Hematopoietic multipotent progenitor cell treated with erythropoietin and hydrocortisone succinate and interleukin-3 and kit ligand, for 15 days (in vitro differentiated cells): ENCODE measurements at regions not wholly inside any gene's neighbourhood (a gene's known extent, or its start where the extent isn't known, plus 50 kb on each side); places are given as distances from the start of the nearest gene placed in this dataset.
A peak's percentile ranks its signal among the peaks of the same experiment; 100 is the strongest.

ENCODE experiments used
- DNase-seq: peaks from one replicate; pipeline ENCODE4 v3.0.0-alpha.2; 2015; ENCODE audit warnings: low spot score

DNA sequence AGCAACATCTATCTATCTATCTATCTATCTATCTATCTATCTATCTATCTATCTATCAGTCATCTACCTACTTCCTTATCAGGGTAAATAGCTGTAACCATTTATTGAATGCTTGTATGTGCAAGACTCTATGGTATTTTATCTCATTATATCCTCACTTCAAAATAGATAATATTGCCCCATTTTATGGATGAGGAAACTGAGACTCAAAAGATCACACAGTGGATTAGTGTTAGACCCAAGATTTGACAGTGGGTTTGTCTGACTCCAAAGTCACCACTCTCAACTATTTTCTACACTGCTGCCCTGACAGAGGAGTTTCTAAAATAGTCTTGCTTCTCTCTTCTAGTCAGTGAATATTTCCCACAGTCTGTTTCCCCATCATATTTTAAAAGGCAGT is 94.3 kb upstream of the NR3C1 start:
- DNase-seq: no peak

DNA sequence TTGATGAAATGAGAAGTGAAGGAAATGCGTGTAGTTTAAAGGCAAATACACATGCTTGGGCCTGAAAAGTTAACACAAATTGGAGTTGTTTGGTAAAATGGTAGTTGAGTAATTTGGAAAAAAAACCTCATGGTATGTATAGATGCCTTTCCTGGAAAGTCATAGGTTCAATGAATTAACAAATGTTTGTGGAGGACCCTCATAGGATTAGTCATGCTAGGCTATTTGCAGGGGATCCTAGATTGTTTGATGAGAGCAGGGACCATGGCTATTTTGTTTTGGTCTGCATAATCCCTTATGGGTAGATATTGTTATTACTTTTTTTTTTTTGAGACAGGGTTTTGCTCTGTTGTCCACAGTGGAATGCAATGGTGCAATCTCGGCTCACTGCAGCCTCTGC is 93.5 kb upstream of the NR3C1 start:
- no peak for DNase-seq

DNA sequence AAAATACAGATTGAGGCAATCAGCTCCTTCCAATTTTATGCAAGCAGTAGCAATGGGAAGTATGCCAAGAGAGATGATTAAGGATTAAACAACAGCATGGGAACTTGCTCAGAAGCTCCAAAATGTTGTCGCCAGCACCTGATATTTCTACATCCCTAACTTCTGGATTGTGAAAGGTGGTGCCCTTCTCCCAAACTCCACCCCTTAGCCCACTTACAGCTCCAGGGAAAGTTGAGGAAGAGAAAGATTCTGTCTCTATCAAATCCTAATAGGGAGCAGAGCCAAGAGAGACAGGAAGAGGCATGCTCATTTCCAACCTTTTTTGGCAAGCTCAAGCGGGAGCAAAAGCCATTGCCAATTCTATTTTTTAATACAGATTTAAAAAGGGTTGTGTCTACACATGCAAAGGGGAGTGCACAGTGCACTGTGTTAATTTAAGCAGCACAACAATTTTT is 92.4 kb upstream of the NR3C1 start:
- peak; percentile 23 for DNase-seq

DNA sequence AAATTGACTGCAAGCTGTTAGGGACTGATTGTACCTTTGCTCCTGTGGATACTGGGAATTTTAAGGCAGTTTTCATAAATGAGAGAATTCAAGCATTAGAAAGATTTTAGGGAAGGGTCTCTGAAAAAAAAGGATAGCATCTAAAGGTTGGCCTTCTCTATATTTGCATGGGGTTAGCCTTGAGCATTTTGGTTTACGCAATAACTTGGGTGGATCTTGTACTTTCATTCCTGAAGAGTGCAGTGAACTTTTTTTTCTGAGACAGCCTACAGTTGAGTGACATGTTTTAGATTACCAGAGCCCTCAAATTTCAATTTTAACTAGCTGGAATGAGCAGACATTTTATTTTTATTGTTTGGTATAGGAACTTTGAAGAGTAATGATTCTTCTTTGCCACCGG is 91.6 kb upstream of the NR3C1 start:
- DNase-seq: no peak

DNA sequence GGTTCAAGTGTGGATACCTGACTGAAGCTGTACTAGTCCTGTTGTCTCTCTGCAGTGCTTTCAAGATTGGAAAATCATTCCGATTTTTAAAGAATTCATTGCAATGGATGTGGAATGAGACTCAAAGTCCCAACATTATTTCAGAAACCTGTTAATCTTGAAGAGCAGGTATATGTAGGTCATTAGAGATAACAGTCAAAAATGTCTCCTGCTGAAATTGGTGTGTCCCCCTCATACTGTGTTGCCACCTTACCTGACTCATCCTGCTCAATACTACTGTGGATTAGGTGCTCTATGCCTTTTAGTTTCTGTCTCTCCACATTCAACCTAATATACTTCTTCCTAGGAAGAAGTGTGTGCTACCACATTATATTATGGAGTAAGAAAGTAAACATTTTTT is 91.1 kb upstream of the NR3C1 start:
- DNase-seq: no peak

DNA sequence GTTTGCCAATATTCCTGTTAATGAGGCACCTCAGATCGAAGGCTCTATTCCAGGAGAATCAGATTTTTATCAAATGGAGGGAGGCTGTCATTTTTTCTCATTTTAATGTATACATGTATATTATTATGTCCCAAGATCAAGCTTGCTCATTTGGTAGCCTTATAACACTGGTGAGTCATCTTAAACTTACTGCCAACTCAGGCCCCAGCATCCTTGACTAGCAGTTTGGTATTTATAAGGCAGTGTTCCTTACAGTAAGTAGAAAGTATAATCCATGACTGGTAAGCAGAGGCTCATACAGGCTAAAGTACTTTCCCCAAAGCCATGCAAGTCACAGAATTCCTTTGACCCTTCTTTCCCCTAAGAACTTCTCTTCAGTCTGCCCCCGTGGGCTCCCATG is 90.7 kb upstream of the NR3C1 start:
- no peak for DNase-seq

DNA sequence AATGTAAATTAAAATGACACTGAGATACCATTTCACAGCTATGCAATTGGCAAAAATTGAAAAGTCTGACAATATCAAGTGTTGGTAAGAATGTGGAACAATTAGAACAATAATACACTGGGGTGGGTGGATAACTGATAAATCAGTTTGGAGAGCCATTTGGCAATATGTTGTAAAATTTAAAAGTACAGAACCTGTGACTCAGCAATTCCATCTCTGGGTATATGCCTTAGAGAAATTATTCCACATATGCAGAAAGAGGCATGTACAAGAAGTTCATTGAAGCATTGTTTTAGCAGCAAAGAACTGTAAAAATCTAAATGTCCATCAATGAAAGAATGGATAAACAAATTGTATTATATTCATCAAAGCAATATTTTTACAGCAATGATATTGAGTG is 89.3 kb upstream of the NR3C1 start:
- no peak for DNase-seq

DNA sequence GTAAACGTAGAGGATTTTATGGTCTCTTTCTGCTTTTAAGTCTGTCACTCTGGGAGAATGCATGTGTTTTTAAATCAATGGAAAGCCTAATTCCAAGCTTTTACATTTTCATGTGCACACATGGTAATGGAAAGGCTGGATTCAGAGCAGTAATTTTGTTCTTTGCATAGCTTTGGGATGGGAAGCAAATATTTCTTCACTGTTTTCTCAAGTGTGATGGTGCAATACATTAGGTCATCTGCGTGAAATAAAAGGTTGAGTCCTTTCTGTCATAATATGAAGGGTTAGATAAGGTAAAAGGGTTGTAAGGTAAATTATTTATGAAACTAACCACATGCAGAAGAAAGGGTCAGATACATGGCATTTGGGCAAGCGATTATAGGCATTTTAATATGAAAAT is 88.2 kb upstream of the NR3C1 start:
- DNase-seq: no peak

DNA sequence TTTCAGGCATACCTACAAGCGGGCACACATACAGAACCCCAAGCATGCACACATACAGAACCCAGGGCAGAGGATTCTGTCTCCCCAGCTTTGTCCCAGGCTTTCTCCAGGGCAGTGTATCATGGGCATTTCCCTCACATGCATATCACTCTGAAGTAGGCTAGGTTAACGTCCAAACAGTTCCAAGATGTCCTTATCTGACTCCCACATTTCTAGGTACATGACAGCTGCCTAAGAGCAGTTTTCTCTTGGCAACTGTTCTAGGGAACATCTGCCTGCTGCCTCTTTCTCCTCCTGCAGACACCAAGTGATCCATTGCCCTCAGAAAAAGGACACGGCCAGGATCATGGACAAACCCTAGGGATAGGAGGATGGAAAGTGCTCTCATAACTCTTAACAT is 84.9 kb upstream of the NR3C1 start:
- no peak for DNase-seq

DNA sequence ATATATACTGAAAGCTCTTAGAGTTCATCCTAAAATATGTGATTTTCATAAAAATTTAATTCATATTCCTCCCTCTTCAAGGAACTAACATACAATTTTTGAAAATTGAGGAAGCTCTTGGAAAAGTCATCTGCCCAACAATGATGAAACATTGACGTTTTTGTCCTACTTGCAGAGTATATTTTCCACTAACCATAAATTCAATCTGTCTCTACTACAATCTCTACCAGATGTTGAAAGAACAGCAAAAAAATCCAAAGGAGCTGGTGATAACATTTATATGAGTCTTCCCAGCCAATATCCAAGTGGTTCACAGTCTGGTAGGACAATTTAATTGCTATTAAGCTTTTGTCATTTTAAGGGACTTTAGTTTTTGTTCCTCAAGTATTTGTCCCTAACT is 81.1 kb upstream of the NR3C1 start:
- no peak for DNase-seq

DNA sequence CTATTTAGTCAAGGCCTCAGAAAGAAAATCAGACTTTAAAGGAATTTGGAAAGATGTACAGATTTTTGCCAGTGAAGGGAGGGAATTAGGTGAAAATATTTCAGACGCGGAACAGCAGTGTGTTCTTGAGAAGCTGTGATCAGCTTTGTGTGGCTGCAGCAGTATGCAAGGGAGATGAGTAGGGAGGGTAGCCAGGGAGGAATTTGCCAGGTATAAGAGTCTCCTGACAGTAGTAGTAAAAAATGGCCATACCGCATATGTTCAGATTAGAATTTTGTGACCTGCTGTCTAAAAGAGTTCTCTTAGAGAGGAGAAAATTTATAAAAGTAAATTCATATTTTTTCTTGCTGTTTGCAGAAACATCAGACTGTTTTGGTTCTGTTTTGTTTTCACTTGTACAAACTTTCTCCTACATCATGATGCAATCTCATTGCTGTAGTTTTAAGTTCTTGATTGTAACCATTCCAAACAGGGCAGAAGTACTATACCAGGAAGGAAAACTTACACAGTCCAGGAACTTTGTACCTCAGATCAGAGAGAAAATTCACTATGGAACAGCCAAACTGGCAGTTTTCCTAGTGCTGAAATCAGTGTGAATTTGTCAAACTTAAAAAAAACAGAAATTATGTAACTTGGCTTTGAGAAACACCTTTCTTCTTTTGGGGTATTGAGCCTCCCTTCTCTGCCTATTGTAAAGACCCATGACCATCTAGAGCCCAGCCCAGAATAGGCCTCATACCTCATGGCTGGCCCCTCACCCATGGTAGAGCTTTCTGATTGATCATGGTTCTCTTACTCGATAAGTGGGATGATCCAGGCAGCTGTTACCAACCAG is 78.4 kb upstream of the NR3C1 start:
- DNase-seq: no peak

DNA sequence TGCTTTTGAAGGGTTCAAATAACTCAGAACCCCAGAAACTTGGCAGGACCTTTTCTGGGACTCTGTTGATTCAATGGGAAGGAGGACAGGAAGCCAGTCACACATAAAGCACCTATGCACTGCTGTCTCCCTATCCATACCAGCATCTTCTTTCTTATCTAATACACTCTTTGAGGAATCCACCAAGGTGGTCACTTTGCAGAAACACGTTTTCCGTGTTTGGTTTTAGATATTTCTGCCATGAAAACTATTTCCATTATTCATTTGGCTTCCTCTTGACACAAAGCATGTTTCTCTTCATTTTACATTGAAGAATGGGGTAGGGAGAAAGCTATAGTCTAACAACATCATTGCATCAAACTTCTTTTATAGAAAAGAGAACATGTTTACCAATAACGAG is 76.5 kb upstream of the NR3C1 start:
- DNase-seq: no peak

DNA sequence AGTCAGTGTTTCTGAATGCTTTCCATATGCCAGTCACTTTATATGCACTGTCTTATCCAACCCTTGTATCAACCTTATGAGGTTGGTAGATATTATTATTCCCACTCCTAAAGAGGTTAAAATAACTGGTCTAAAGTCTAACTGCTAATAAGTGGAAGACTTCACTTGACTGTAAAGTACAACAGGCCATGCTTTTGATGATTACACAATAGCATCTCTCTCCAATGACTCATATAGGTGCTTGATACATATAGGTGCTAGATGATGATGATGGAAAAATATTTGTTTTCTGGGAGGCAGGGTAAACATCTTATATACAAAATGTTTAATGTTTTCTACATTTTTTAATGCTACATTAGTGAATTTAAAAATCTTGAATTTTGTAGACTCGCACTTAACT is 75.9 kb upstream of the NR3C1 start:
- no peak for DNase-seq

DNA sequence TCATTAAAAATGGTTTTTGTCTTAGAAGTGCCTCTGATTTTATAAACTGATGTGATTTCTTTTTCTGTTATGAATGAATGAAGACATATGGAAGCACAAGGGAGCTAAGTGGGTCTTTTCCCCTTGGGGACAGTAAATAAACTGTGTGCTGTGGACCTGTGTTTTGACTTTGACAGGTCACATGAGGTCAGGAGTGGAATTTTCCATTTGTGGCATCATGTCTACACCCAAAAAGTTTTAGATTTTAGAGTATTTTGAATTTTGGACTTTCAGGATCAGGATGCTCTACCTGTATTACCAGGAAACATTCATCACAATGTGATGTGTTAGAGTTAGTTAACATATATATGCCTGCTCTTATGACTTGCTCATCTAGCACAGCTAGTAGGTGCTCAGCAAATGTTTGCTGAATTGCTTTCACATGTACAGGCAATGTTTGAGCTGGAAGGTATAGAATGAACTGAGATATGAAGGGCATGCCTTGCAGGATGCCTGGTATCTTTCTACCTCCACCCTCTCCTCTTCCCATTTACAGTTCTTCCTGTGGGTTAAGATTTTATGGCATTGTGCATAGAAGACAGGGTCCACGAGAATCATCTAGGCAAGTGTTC is 73.2 kb upstream of the NR3C1 start:
- no peak for DNase-seq

DNA sequence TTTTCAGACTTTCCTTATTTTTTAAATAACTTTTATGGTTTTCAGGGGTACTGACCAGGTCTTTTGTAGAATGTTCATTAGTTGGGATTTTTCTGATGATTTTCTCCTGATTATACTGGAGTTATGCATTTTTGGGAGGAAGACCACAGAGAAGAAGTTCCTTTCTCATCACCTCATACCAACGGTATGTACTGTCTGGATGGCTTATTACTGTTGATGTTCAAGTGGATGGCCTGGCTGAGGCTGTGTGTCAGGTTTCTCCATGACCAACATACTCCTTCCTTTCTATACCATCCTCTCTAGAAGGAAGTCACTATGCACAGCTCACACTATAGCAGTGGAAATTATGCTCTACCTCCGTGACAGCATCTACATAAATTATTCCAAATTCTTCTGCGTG is 71.1 kb upstream of the NR3C1 start:
- no peak for DNase-seq

DNA sequence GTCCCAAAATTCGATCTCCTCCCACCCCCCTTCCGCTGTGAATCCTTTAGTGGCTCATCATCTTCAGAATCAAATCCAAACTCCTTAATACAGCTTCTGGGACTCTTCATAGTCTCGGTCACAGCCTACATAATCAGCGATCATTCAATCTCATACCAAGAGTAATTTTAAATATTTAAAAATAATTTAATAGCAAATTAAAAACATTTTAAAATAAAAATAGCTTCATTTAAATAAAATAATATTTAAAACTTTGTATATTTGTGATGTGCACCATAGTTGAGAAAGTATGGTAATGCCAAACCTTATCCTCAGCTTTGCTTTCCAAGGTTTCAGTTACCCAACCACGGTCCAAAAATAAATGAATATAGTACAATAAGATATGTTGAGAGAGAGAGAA is 70.0 kb upstream of the NR3C1 start:
- no peak for DNase-seq

DNA sequence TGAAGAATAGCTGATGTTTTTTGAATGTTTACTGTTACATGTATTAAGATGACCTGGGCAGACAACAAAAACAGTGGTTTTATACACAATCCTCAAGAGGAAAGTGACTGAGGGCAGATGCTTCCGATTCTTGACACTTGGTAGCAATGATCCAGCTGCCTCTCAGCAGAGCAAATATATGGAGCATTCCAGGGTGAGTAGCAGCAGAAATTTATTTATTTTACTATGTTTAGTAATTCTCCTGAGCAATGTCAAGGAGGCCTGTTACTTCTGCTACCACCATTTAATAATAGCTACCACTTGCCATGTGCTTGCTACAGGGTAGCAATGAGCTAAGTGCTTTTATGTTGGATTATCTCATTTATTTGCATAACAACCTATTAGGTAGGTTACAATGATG is 69.1 kb upstream of the NR3C1 start:
- DNase-seq: no peak

DNA sequence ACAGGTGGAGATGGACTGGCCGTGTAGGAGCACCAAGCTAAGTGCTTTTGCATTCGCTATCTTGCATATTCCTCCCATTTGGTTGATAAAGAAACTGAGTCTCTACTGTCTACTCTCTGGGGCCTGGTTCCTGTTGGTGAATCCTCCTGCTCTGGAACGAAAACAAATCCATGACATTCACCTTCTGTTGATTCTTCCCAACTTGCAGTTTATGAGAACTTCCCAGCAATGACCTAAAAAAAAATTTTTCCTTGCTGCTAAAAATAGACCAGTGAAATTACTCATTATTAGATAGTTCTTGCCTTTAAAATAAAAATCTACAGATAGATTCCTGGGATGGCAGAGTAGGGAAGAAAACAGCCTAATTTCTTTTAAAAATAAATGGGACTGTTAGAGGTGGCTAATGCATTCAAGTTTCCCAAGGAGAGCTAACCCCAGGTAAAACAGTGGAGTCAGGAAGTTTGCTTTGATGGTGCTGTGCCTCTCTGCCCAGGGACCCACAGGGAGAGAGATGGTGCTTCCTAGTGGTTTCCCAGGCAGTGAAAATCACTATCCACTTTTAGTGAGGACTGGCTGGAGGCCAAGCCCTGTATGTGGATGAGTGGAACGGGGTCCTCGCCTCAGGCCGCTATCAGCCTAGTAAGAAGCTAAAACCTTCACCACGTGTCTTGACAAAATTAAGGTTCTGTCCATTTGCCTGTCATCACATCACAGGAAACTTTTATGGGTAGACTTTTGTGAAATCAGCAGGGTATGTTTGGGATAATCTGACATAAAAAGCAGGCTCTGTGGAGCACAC is 68.4 kb upstream of the NR3C1 start:
- DNase-seq: no peak

DNA sequence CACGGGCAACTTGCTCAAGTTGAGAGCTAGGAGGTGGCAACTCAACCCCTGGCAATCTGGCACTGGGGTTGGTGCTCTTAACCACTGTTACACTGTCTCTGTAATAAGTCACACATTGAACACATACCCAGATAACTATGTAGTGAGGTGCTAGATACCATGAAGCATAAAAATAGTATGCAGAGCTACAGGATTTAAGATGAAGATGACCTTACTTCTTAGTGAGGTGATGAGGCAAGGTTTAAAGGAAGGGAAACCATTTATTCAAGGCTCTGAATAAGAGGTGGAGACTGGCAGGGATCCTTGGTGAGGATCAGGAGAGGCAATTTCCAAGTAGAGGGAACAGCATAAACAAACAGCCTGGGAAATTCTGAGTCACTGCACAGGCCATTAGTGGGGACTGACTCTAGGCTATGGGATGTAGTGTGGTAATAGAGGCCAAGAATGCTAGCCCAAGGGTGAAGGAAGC is 67.6 kb upstream of the NR3C1 start:
- DNase-seq: no peak

DNA sequence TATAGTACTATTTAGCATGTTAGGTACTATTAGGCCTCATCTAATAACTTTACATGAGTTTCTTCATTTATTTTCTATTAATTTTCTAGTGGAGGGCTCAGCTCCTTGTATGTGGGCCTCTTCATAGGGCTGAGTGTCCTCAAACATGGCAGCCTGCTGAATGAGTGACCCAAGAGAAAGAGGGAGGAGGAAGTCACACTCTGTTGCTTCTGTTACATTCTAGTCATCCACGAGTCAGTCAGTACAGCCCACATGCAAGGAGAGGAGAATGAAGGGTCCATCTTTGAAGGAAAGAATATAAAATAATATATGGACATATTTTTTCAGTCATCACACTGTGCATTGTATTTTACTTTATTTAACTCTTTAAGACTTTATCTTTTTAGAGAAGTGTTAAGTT is 66.6 kb upstream of the NR3C1 start:
- no peak for DNase-seq

DNA sequence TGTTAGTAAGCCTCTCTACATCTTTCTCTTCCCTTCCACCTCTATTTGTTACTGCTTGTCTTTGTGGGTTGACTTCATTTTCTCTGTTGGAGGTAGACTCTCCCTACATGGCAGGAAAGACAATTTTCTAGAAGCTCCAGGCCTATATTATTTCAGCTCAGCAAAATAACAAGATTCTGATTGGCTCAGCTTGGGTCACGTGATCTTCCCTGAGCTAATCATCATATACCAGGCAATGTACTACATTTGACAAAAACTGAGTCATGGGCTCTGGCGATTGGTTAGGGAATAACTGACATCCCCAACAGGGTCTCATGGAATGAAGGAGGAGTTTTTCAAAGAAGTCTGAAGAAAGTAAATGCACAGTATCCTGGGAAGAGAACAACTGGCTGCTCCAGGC is 65.6 kb upstream of the NR3C1 start:
- DNase-seq: peak; percentile 5

DNA sequence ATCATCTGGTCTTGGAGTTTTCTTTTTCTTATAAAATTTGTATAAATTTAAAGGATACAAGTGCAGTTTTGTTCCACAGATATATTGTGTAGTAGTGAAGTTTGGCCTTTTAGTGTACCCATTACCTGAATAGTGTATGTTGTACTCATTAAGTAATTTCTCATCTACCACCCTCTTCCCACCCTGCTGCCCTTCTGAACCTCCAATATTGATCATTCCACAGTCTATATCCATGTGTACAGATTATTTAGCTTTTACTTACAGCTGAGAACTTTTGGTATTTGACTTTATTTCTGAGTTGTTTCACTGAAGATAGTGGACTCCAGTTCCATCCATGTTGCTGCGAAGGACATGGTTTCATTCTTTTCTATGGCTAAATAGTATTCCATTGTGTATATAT is 63.1 kb upstream of the NR3C1 start:
- DNase-seq: no peak
